ENCODE measurements at regions not wholly inside any gene's neighbourhood (a gene's known extent, or its start where the extent isn't known, plus 50 kb on each side); places are given as distances from the start of the nearest gene placed in this dataset.

- 28% methylated on average over 3 of the region's 3 CpGs for WGBS, 2 donors
These were observed 314.8 kb upstream of the TBX3 start for GRCh38 chr12:114998750-114999128.

GRCh38 chr12:114998118-114998749, 314.3 kb upstream of the TBX3 start:
- H3K4me1 ChIP-seq, result peaks cover 0 to 6% of the 10 kb centered on the region in 2 donors
- TF ChIP-seq, protein P1, sequence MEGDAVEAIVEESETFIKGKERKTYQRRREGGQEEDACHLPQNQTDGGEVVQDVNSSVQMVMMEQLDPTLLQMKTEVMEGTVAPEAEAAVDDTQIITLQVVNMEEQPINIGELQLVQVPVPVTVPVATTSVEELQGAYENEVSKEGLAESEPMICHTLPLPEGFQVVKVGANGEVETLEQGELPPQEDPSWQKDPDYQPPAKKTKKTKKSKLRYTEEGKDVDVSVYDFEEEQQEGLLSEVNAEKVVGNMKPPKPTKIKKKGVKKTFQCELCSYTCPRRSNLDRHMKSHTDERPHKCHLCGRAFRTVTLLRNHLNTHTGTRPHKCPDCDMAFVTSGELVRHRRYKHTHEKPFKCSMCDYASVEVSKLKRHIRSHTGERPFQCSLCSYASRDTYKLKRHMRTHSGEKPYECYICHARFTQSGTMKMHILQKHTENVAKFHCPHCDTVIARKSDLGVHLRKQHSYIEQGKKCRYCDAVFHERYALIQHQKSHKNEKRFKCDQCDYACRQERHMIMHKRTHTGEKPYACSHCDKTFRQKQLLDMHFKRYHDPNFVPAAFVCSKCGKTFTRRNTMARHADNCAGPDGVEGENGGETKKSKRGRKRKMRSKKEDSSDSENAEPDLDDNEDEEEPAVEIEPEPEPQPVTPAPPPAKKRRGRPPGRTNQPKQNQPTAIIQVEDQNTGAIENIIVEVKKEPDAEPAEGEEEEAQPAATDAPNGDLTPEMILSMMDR (IDR thresholded peaks at IDR 0.05), result no peak
- no peak for TF ChIP-seq POLR2A (IDR thresholded peaks at IDR 0.05)
- H3K9me3 ChIP-seq, result no peaks in the 10 kb centered on the region
- no peak overlapping the region for H3K4me3 ChIP-seq (replicated peaks in 1 of 3)
- no peak overlapping the region for H3K27ac ChIP-seq
- no peak for DNase-seq
- no peaks in the 10 kb centered on the region for H3K27me3 ChIP-seq
- no peaks in the 10 kb centered on the region for H3K36me3 ChIP-seq
- intact Hi-C loops (cut with DNase I), result no loop called here
- 51 to 58% methylated on average over 2 of the region's 2 CpGs for WGBS, 2 donors

More at GRCh38 chr12:114998750-114999128, 314.8 kb upstream of the TBX3 start:
- Histone ChIP-seq H3K27ac (no peak overlapping the region), H3K27me3 (no peaks in the 10 kb centered on the region), H3K9me3 (no peaks in the 10 kb centered on the region), H3K4me1 (peaks cover 0 to 6% of the 10 kb centered on the region in 2 donors), H3K4me3 (replicated peaks in 1 of 3) (no peak overlapping the region), H3K36me3 (no peaks in the 10 kb centered on the region)
- no peak for DNase-seq
- TF ChIP-seq POLR2A (IDR thresholded peaks at IDR 0.05), result no peak
- TF ChIP-seq, protein P1 (IDR thresholded peaks at IDR 0.05), result no peak
- intact Hi-C loops (cut with DNase I), result no loop called here

GRCh38 chr12:114996382-114996781, 312.4 kb upstream of the TBX3 start:
- no peak overlapping the region for H3K4me3 ChIP-seq (replicated peaks in 1 of 3)
- TF ChIP-seq, protein P1 (IDR thresholded peaks at IDR 0.05), result no peak
- TF ChIP-seq POLR2A (IDR thresholded peaks at IDR 0.05), result no peak
- no peak overlapping the region for H3K27ac ChIP-seq
- 83 to 87% methylated on average over 5 of the region's 5 CpGs for WGBS, 2 donors
- no peaks in the 10 kb centered on the region for H3K27me3 ChIP-seq
- H3K4me1 ChIP-seq, result peaks cover 0 to 1% of the 10 kb centered on the region in 2 donors
- intact Hi-C loops (cut with DNase I), result no loop called here
- no peaks in the 10 kb centered on the region for H3K9me3 ChIP-seq
- no peaks in the 10 kb centered on the region for H3K36me3 ChIP-seq
- DNase-seq, result no peak

- no peak for DNase-seq
- no peaks in the 10 kb centered on the region for H3K9me3 ChIP-seq
- 71 to 78% methylated on average over 2 of the region's 2 CpGs for WGBS, 2 donors
- intact Hi-C loops (cut with DNase I), result no loop called here
- H3K27ac ChIP-seq, result no peak overlapping the region
- TF ChIP-seq, protein P1 (IDR thresholded peaks at IDR 0.05), result no peak
- H3K36me3 ChIP-seq, result no peaks in the 10 kb centered on the region
- H3K4me1 ChIP-seq, result no peaks in the 10 kb centered on the region
- no peaks in the 10 kb centered on the region for H3K27me3 ChIP-seq
- H3K4me3 ChIP-seq (replicated peaks in 1 of 3), result no peak overlapping the region
These were observed 311.9 kb upstream of the TBX3 start for GRCh38 chr12:114995891-114996290.

- no peaks in the 10 kb centered on the region for H3K27me3 ChIP-seq
- H3K4me3 ChIP-seq (replicated peaks in 1 of 3), result no peak overlapping the region
- no peaks in the 10 kb centered on the region for H3K9me3 ChIP-seq
- H3K27ac ChIP-seq, result no peak overlapping the region
- no peak for DNase-seq
- no peaks in the 10 kb centered on the region for H3K4me1 ChIP-seq
- TF ChIP-seq, protein P1 (IDR thresholded peaks at IDR 0.05), result no peak
- no peak for TF ChIP-seq POLR2A (IDR thresholded peaks at IDR 0.05)
- intact Hi-C loops (cut with DNase I), result no loop called here
- H3K36me3 ChIP-seq, result no peaks in the 10 kb centered on the region
- WGBS, 2 donors, result 75 to 82% methylated on average over 3 of the region's 3 CpGs
These were observed 309.2 kb upstream of the TBX3 start for GRCh38 chr12:114993165-114993564.

All from thyroid gland (tissue), 4 donors.